Fibroblast of lung (primary cell): ENCODE measurements at regions not wholly inside any gene's neighbourhood (a gene's known extent, or its start where the extent isn't known, plus 50 kb on each side); places are given as distances from the start of the nearest gene placed in this dataset.
"Not testable (repeated sequence)": the region's sequence is repeated elsewhere in the genome, so short reads cannot be mapped to it uniquely, and the experiment has no call there.

Experiments used
- DNase-seq, 2 donors: peaks; one replicate each; pipeline versions ENCODE4 v3.0.0 to v3.0.0-alpha.2; 2010; ENCODE audit warnings: low read depth in 2 of 2
- H2AFZ ChIP-seq: 2 replicates; pipeline ENCODE4 v1.5.1; 2012; ENCODE audit warnings: low read length, control low read depth, inconsistent platforms
- H3K27ac ChIP-seq: 2 replicates; pipeline ENCODE4 v1.5.1; 2011; ENCODE audit warnings: low read length, control low read depth; ENCODE audit not compliant: insufficient read depth
- H3K27me3 ChIP-seq: 2 replicates; pipeline ENCODE4 v1.5.1; 2011; ENCODE audit warnings: mild to moderate bottlenecking, low read length; ENCODE audit not compliant: control insufficient read depth, insufficient read depth
- H3K36me3 ChIP-seq: 2 replicates; pipeline ENCODE4 v1.5.1; 2011; ENCODE audit warnings: low read length; ENCODE audit not compliant: control insufficient read depth, insufficient read depth
- H3K4me1 ChIP-seq: 2 replicates; pipeline ENCODE4 v1.5.1; 2011; ENCODE audit warnings: low read length; ENCODE audit not compliant: control insufficient read depth, insufficient read depth; ENCODE audit errors: extremely low read depth
- H3K4me2 ChIP-seq: 2 replicates; pipeline ENCODE4 v1.5.1; 2011; ENCODE audit warnings: low read length, control low read depth; ENCODE audit not compliant: insufficient read depth; ENCODE audit errors: extremely low read depth
- H3K4me3 ChIP-seq, 4 experiments: fragments of 200-600 bp in 1 of 4; sonication (generic) in 1 of 4; replicated peaks in 1 of 4; 2 replicates each; pipeline ENCODE4 v1.5.1; 2011 to 2016; ENCODE audit warnings: low read length in 4 of 4, low read depth in 3 of 4, mild to moderate bottlenecking in 3 of 4, control low read depth in 2 of 4, inconsistent platforms in 1 of 4, mixed read lengths in 1 of 4; ENCODE audit not compliant: insufficient read depth in 1 of 4; ENCODE audit errors: control extremely low read depth in 1 of 4
- H3K79me2 ChIP-seq: 2 replicates; pipeline ENCODE4 v1.5.1; 2012; ENCODE audit warnings: mild to moderate bottlenecking, low read length, inconsistent platforms; ENCODE audit not compliant: control insufficient read depth, insufficient read depth
- H3K9ac ChIP-seq: 2 replicates; pipeline ENCODE4 v1.5.1; 2011; ENCODE audit warnings: mild to moderate bottlenecking, low read length, control low read depth; ENCODE audit not compliant: insufficient read depth
- H3K9me3 ChIP-seq: 2 replicates; pipeline ENCODE4 v1.5.1; 2012; ENCODE audit warnings: low read depth, low read length; ENCODE audit not compliant: control insufficient read depth, insufficient read depth
- H4K20me1 ChIP-seq: 2 replicates; pipeline ENCODE4 v1.5.1; 2011; ENCODE audit warnings: low read length; ENCODE audit not compliant: control insufficient read depth, insufficient read depth; ENCODE audit errors: extremely low read depth
- CTCF ChIP-seq, 2 donors: IDR thresholded peaks in 1 of 2; conservative IDR thresholded peaks in 1 of 2; 1 replicate in 1 of 2; 2 replicates in 1 of 2; pipeline ENCODE4 v1.5.1; 2011 to 2012; ENCODE audit warnings: low read length in 2 of 2, control low read depth in 1 of 2, inconsistent platforms in 1 of 2, low read depth in 1 of 2, mild to moderate bottlenecking in 1 of 2
- EZH2 ChIP-seq: IDR thresholded peaks from 2 replicates; pipeline ENCODE4 v1.5.1; 2012; ENCODE audit warnings: low read length, control low read depth, mild to moderate bottlenecking; ENCODE audit errors: missing control alignments

- Histone ChIP-seq H3K27ac (no peak overlapping the region), H3K27me3 (no peaks in the 10 kb centered on the region), H2AFZ (no peak overlapping the region), H3K4me2 (no peak overlapping the region), H3K36me3 (no peaks in the 10 kb centered on the region), H3K4me3 (no peak overlapping the region), H3K9me3 (no peaks in the 10 kb centered on the region), H3K79me2 (no peaks in the 10 kb centered on the region), H3K9ac (no peak overlapping the region), H3K4me1 (no peaks in the 10 kb centered on the region), H4K20me1 (no peaks in the 10 kb centered on the region)
- no peak for DNase-seq
- no peak for TF ChIP-seq CTCF (conservative IDR thresholded peaks at IDR 0.05 in 1 of 2, IDR thresholded peaks at IDR 0.05 in 1 of 2; ENCODE audit: low read depth in 1 of 2, low read length in 2 of 2)
- no peak for TF ChIP-seq EZH2
Measured at GRCh38 chr11:97908354-97908753, 1112.4 kb upstream of the CNTN5 start.

GRCh38 chr11:97909614-97910399 is 1110.9 kb upstream of the CNTN5 start:
- H3K4me1 ChIP-seq = no peaks in the 10 kb centered on the region
- H4K20me1 ChIP-seq = no peaks in the 10 kb centered on the region
- H3K36me3 ChIP-seq = no peaks in the 10 kb centered on the region
- H3K9ac ChIP-seq = no peak overlapping the region
- no peak overlapping the region for H3K4me3 ChIP-seq
- TF ChIP-seq CTCF (conservative IDR thresholded peaks at IDR 0.05 in 1 of 2, IDR thresholded peaks at IDR 0.05 in 1 of 2; ENCODE audit: low read depth in 1 of 2, low read length in 2 of 2) (no peak), EZH2 (no peak)
- H3K4me2 ChIP-seq = no peak overlapping the region
- peak; percentile 2 to 85 for DNase-seq
- H3K9me3 ChIP-seq = no peaks in the 10 kb centered on the region
- no peaks in the 10 kb centered on the region for H3K27me3 ChIP-seq
- H2AFZ ChIP-seq = no peak overlapping the region
- H3K27ac ChIP-seq = no peak overlapping the region
- H3K79me2 ChIP-seq = no peaks in the 10 kb centered on the region

GRCh38 chr11:97912629-97913028 is 1108.1 kb upstream of the CNTN5 start:
- no peak overlapping the region for H3K4me3 ChIP-seq
- H3K79me2 ChIP-seq = no peaks in the 10 kb centered on the region
- no peaks in the 10 kb centered on the region for H3K36me3 ChIP-seq
- H3K9ac ChIP-seq = no peak overlapping the region
- no peak overlapping the region for H3K4me2 ChIP-seq
- no peaks in the 10 kb centered on the region for H3K4me1 ChIP-seq
- H3K9me3 ChIP-seq = no peaks in the 10 kb centered on the region
- no peaks in the 10 kb centered on the region for H3K27me3 ChIP-seq
- H3K27ac ChIP-seq = no peak overlapping the region
- DNase-seq = no peak
- H2AFZ ChIP-seq = no peak overlapping the region
- no peak for TF ChIP-seq EZH2
- TF ChIP-seq CTCF (conservative IDR thresholded peaks at IDR 0.05 in 1 of 2, IDR thresholded peaks at IDR 0.05 in 1 of 2; ENCODE audit: low read depth in 1 of 2, low read length in 2 of 2) = no peak
- H4K20me1 ChIP-seq = no peaks in the 10 kb centered on the region

GRCh38 chr11:97922933-97923332 is 1097.8 kb upstream of the CNTN5 start:
- not testable (repeated sequence) for H3K27me3 ChIP-seq, DNase-seq, H3K9ac ChIP-seq, H3K27ac ChIP-seq, H3K4me3 ChIP-seq, H3K79me2 ChIP-seq, H4K20me1 ChIP-seq, H2AFZ ChIP-seq, H3K9me3 ChIP-seq, H3K4me2 ChIP-seq, H3K4me1 ChIP-seq, H3K36me3 ChIP-seq
